ENCODE measurements at regions not wholly inside any gene's neighbourhood (a gene's known extent, or its start where the extent isn't known, plus 50 kb on each side); places are given as distances from the start of the nearest gene placed in this dataset.
A peak's percentile ranks its signal among the peaks of the same experiment; 100 is the strongest.
"Not testable (repeated sequence)": the region's sequence is repeated elsewhere in the genome, so short reads cannot be mapped to it uniquely, and the experiment has no call there.

DNA sequence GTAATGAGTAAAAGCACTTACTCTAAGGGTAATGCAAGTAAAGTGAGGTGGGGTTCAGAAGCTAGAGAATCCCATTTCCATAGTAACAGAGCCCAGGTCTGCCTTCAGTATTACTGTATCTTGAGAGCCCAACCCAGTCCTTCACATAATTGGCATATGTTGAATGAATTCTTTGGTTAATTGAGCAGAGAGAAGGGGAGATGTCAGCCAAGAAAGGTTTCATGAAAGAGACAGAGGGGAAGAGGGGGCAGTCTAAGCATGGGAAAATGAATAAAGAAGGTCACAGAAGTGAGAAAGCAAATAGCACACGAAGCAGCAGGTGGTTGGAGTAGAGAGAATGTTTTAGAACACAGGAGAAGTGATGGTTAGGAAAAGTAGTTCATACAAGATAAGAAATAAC, 371.1 kb downstream of the SEC23A start:
- in situ Hi-C loops (cut with MboI; ENCODE audit: low pct_unique_long_range_greater_than_20kb, low sequenced_read_pairs), result no loop called here
- DNase-seq, result no peak

- in situ Hi-C loops (cut with MboI; ENCODE audit: low pct_unique_long_range_greater_than_20kb, low sequenced_read_pairs), result no loop called here
- no peak for DNase-seq
Observed at GRCh38 chr14:38730420-38730819, 372.6 kb downstream of the SEC23A start.

DNA sequence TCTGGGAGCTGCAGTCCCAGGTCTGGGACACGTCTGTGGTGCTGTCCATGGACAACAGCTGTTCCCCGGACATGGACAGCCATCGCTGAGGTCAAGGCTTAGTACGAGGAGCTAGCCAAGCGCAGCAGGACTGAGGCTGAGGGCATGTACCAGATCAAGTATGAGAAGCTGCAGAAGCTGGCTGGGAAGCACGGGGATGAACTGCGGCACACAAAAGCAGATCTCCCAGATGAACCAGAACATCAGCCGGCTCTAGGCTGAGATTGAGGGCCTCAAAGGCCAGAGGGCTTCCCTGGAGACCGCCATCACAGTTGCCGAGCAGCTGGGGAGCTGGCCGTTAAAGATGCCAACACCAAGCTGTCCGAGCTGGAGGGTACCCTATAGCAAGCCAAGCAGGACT, 375.3 kb downstream of the SEC23A start:
- in situ Hi-C loops (cut with MboI; ENCODE audit: low pct_unique_long_range_greater_than_20kb, low sequenced_read_pairs), result no loop called here
- DNase-seq, result no peak

DNA sequence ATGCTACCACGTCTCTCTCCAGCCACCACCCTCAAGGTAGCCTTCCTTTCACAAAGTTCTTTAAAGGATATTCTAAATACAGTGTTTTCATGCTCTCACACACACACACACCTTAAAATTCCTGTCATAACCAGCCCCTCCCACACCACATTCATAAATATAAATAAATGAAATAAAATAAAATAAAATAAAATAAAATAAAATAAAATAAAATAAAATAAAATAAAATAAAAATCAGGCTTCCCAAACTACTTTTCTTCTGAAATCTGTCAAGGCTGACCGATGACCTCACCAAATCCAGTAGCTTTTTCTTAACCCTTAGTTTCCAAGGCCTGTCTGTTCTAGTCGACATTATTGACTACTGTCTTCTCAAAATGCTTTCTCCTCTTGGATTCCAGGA, 378.4 kb downstream of the SEC23A start:
- no peak for DNase-seq
- in situ Hi-C loops (cut with MboI; ENCODE audit: low pct_unique_long_range_greater_than_20kb, low sequenced_read_pairs), result no loop called here

DNA sequence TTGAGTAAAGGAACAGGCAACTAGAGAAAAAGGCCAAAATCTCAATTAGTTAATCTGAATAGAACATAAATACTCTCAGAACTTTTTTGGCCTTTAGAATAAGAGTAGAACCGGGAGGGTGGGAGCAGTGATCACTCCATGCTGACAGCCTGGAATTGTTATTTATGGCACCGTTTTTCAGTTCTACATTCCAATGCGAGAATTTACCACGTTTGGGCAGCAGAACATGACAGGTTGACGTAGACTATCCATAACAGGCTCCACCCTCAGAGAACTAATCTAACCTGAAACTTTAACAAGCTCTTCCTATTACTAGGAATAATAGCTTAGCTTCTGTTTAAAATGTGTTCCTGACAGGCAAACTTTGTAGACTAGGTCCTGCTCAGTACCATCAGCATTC, 379.1 kb downstream of the SEC23A start:
- no peak for DNase-seq

DNA sequence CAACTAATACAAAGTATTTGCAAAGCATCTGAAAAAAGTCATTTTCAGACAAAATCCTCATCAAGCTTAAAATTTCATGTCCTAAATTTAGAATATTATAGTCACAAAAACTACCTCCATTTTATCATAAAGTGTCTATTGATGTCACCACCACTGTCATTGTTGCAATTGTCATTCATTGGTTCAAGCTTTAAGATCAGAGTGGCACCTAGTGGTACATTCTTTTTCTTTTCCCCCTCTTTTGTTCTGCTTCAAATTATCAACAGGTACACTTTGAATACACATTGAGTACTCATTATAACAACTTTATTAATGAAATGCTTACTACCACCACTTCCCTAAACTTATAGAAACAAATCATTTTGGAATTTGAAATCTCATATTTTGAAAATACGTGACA, 379.8 kb downstream of the SEC23A start:
- no peak for DNase-seq
- in situ Hi-C loops (cut with MboI; ENCODE audit: low pct_unique_long_range_greater_than_20kb, low sequenced_read_pairs), result no loop called here

More for the DNA sequence above, 379.1 kb downstream of the SEC23A start:
- in situ Hi-C loops (cut with MboI; ENCODE audit: low pct_unique_long_range_greater_than_20kb, low sequenced_read_pairs), result no loop called here

GRCh38 chr14:38721822-38722431, 381.1 kb downstream of the SEC23A start:
- peak; percentile 57 for DNase-seq
- in situ Hi-C loops (cut with MboI; ENCODE audit: low pct_unique_long_range_greater_than_20kb, low sequenced_read_pairs), result no loop called here

DNA sequence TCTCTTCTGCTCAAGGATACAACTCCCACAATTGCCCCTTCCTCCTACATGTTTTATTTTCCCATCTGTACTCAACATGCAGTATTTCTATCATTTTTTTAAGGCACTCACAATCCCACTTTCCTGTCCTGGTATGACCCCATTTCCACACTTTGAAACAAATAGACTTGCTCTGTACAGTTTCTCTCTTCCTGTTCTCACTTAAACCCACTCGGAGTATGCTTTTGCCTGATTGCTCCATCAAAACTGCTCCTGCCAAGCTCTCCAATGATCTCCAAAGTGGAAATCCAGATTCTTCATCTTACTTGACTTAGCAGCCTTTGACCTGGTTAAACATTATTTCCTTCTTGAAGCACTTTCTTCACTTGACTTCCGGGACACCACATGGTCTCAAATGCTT, 384.5 kb downstream of the SEC23A start:
- DNase-seq, result no peak
- in situ Hi-C loops (cut with MboI; ENCODE audit: low pct_unique_long_range_greater_than_20kb, low sequenced_read_pairs), result no loop called here

GRCh38 chr14:38716926-38717325, 386.1 kb downstream of the SEC23A start:
- in situ Hi-C loops (cut with MboI; ENCODE audit: low pct_unique_long_range_greater_than_20kb, low sequenced_read_pairs), result no loop called here
- peak; percentile 4 for DNase-seq

- in situ Hi-C loops (cut with MboI; ENCODE audit: low pct_unique_long_range_greater_than_20kb, low sequenced_read_pairs), result no loop called here
- DNase-seq, result no peak
Observed at GRCh38 chr14:38710881-38711280, 392.2 kb downstream of the SEC23A start.

DNA sequence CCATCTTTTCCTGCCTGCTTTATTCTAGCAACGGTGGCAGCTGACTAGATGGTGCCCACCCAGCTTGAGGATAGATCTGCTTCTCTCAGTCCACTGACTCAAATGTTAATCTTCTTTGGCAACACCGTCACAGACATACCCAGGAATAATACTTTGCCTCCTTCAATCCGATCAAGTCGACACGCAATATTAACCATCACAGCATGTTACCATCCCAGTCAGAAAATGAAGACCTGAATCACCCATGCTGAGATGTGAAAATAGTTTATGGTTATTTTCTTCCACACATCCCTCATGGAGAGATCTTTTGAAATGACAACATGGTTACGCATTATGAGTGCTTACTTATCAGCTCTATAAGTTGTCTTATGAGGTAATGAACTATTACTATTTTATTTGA, 392.8 kb downstream of the SEC23A start:
- DNase-seq, result no peak
- in situ Hi-C loops (cut with MboI; ENCODE audit: low pct_unique_long_range_greater_than_20kb, low sequenced_read_pairs), result no loop called here

DNA sequence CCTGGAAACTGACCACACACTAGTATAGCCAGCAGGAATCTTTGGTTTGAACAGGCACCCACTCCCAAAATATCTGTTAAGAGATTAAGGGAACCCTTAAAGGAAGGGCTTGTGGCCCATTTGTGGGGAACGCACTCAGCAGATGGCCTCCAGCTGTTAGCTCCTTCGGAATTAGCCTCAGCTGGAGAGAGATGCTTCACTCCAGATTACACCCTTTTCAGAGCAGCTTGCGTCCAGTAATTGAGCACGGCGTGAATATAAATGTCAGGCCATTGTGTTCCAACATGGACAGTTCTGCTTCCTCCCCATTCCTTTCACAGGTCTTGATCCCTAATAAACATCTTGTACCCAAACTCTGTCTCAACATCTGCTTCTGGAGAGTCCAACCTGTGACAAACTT, 397.8 kb downstream of the SEC23A start:
- in situ Hi-C loops (cut with MboI; ENCODE audit: low pct_unique_long_range_greater_than_20kb, low sequenced_read_pairs), result no loop called here
- no peak for DNase-seq

GRCh38 chr14:38704220-38704619, 398.8 kb downstream of the SEC23A start:
- no peak for DNase-seq
- in situ Hi-C loops (cut with MboI; ENCODE audit: low pct_unique_long_range_greater_than_20kb, low sequenced_read_pairs), result no loop called here

DNA sequence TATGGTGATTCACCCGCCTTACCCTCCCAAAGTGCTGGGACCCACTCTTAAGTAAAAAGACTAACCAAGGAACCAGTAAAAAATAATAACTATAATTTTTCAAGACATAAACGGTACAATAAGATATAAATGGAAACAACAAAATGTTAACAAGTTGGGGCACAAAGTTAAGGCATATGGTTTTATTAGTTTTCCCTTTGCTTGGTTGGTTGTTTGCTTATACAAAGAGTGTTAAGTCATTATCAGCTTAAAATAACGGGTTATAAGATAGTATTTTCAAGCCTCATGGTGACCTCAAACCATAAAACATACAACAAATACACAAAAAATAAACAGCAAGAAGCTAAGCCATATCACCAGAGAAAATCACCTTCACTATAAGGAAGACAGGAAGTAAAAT, 406.1 kb downstream of the SEC23A start:
- DNase-seq, result no peak
- in situ Hi-C loops (cut with MboI; ENCODE audit: low pct_unique_long_range_greater_than_20kb, low sequenced_read_pairs), result no loop called here

DNA sequence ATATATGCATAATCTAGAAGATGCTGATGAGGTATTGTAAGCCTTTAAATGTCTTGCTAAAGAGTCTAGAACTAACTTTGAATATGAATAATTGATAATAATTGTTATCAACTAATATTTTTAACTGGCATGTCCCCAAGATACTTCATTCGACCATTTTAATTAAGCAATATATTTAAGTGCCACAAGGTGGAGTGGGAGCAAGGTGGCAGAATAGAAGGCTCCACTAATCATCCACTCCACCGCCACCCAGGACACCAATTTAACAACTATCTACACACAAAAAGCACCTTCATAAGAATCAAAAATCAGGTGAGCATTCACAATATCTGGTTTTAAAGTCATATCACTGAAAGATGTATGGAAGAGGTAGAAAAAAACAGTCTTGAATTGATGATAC, 409.6 kb downstream of the SEC23A start:
- in situ Hi-C loops (cut with MboI; ENCODE audit: low pct_unique_long_range_greater_than_20kb, low sequenced_read_pairs), result no loop called here
- no peak for DNase-seq

GRCh38 chr14:38669027-38669426, 413.1 kb upstream of the CLEC14A start:
- in situ Hi-C loops (cut with MboI; ENCODE audit: low pct_unique_long_range_greater_than_20kb, low sequenced_read_pairs), result no loop called here
- DNase-seq, result no peak

DNA sequence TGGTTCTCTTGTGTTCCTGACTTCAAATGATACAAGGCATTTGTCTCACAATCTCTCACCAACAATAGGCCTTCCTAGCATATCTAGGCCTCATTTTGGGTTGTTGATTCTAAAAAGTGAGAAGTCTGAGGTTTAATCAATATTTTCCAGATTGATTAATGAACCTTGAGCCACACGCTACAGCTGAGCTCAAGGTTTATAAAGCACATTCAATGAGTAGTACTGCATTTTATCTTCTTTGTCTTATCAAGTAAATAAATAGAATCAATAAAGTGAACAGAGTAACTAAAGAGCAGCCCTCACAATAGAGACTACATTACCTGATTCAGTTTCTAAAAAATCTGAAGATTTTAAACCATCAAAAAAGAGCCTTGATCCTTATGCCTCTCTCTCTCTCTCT, 407.5 kb upstream of the CLEC14A start:
- in situ Hi-C loops (cut with MboI; ENCODE audit: low pct_unique_long_range_greater_than_20kb, low sequenced_read_pairs), result no loop called here
- DNase-seq, result no peak

DNA sequence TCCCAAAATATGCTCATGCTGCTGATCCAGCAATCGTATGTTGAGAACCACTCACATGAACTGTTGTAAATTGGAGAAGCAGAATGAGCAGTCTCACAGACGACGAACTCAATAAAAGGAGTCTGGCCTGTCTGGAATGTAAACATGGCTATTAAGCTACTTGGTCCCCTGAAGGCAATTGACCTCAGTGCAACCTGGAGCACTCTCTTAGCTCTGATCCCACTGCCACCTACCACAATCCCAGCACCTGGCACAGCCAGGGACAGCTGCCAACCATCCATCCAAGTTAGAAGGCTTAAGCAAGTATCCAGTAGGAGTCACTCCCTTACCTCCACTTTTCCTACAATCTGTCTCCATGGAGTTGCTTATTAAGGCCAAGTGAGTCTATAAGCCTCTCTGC, 406.9 kb upstream of the CLEC14A start:
- in situ Hi-C loops (cut with MboI; ENCODE audit: low pct_unique_long_range_greater_than_20kb, low sequenced_read_pairs), result no loop called here
- no peak for DNase-seq

- DNase-seq, result no peak
- in situ Hi-C loops (cut with MboI; ENCODE audit: low pct_unique_long_range_greater_than_20kb, low sequenced_read_pairs), result no loop called here
Observed at GRCh38 chr14:38646391-38646790, 390.5 kb upstream of the CLEC14A start.

- DNase-seq; in situ Hi-C loops (cut with MboI; ENCODE audit: low pct_unique_long_range_greater_than_20kb, low sequenced_read_pairs): not testable (repeated sequence)
Observed at GRCh38 chr14:38634913-38635312, 379.0 kb upstream of the CLEC14A start.

- in situ Hi-C loops (cut with MboI; ENCODE audit: low pct_unique_long_range_greater_than_20kb, low sequenced_read_pairs), result no loop called here
- DNase-seq, result no peak
Observed at GRCh38 chr14:38629412-38629811, 373.5 kb upstream of the CLEC14A start.

DNA sequence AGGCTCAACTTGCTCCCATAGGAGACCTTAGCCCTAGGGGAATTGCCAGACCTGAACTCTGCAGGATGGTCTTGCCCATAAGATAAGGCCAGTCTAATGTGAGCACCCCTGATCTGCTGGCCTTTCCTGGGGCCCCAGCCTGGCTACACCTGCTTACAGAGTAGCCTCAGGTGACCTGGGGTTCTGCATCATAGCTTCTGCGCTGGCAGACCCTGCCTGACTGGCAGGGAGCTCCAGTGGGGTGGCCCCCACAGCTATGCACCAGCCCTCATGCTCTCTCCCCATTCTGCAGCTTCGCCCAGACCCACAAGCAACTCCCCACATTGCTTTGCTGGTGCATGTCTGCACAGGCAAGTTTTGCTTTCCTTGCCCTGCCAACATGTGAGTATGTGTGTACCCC, 371.3 kb upstream of the CLEC14A start:
- in situ Hi-C loops (cut with MboI; ENCODE audit: low pct_unique_long_range_greater_than_20kb, low sequenced_read_pairs), result no loop called here
- no peak for DNase-seq

Data from KBM-7 (cell line).